AG08396 (cell line): ENCODE measurements at regions not wholly inside any gene's neighbourhood (a gene's known extent, or its start where the extent isn't known, plus 50 kb on each side); places are given as distances from the start of the nearest gene placed in this dataset.
"Not testable (repeated sequence)": the region's sequence is repeated elsewhere in the genome, so short reads cannot be mapped to it uniquely, and the experiment has no call there.

Experiments used
- DNase-seq: peaks from one replicate; pipeline ENCODE4 v3.0.0; 2012; ENCODE audit warnings: low spot score, mixed read lengths

DNA sequence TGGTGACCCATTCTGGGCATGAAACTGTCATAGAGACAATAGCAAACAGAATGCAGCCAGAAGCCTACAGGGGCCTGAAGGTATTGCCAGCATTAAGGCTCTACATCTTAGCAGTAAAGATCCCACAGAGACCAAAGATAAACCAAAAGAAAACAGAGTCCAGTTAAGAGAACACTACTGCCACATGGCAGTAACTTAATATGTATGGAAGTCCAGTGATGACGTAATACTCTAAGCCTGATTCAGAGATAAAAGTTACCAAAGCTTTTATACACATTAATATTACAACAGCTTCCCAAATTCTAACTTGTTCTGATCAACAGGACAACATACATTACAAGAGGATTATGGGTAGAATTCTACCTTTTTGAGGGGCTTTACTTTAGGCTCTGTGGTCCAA lies 371.5 kb downstream of the PRELID2 start:
- DNase-seq, result no peak

DNA sequence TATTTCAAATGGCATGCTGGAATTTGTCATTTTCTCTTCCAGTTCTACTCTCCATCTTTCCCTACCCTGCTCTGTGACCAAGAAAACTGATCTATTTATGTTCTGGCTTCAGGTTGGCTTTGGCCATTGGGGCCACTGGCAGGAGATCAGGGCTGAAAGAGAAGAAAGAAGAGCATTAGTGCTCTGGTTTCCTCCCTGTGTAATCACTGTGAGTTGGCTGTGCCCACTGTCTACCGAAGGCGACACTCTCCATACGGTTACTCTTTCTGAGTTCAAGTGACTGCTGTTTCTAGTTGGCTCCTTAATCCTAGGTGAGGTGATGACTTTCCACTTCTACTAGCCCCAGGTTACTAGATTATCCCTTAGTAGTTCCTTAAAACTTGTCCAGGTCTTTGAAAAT lies 372.6 kb downstream of the PRELID2 start:
- DNase-seq, result no peak

DNA sequence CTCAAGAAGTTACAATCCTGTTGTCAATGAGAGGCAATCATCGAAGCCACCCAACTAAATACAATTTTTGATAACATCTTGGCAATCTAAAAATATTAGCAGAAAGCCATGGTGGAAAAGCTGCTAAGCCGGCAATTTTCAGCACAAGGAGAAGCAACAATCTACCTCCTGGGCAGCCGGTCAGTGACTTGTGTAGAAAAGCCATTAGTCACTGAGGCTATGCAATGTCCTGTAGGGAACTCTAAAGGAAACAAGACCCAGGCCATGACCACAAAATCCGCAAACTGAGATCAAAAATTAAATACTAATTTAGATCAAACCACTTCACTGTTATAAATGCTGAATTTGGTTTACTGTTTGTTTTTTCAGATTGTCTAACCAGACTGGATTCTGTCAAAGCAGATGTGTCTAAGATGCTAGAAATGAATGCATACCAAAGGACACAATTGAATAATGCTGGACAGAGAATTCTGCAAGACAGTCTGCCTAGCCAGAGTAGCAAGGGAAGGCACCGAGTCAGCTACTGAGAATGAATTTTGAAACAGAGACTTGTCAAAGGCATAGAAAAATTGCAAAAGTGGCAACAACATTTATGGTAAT lies 384.8 kb downstream of the PRELID2 start:
- DNase-seq, result no peak

DNA sequence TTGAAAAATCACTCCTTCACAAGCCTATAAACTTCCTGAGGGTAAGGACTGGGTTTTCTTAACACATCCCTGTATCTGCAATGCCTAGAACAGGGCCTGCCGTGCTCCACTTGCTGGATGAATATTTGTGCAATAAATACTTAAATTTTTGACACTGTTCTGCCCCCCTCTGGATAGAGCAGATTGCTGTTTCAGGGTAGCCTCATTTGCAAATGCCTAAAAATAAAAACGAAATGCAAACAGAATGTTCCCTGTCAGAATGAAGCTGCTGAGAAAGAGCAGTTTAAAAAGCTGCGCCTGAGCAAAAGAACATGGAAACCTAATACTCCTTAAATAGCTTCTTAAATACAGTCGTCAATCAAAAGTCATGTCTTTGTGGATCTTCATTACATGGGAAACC lies 385.3 kb downstream of the PRELID2 start:
- no peak for DNase-seq

DNA sequence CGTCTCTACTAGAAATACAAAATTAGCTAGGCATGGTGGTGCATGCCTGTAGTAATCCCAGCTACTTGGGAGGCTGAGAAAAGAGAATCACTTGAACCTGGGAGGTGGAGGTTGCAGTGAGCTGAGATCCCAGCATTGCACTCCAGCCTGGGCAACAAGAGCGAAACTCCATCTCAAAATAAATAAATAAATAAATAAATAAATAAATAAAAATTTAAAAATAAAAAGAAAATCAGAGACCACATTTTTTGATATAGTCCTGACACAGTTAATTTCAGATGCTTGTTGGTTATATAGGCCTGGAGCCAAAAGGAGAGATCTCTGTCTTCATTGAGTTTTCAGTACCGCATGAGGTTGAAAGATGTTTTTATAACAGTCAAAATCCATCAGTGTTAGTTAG lies 388.3 kb downstream of the PRELID2 start:
- DNase-seq, result not testable (repeated sequence)

DNA sequence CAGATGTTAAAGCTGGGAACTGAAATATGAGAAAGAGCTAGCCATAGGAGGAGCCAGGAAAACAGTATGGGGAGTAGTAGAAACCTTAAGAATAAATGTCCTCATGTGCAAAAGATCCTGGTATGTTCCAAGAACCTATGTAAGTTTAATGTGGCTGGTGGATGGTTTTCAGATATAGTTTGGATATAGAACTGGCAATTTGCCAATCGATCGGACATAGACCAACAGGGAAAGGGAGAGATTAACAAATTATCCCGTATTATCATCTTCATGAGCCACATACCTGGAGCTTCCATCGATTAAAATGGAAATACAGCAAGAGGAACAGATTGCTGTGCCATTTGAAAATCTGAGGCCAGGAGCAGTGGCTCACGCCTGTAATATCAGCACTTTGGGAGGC lies 388.7 kb downstream of the PRELID2 start:
- no peak for DNase-seq

DNA sequence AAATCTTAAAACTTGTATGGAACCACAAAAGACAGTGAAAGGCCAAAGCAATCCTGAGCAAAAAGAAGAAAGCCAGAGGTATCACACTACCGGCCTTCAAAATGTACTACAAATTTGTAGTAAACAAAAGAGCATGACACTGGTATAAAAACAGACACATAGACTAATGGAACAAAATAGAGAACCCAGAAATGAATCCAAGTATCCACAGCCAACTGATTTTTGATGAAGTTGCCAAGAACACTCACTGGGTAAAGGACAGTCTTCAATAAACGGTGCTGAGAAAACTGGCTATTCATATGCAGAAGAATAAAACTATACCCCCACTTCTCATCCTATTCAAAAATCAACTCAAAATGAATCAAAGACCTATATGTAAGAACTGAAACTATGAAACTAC lies 390.1 kb downstream of the PRELID2 start:
- no peak for DNase-seq

DNA sequence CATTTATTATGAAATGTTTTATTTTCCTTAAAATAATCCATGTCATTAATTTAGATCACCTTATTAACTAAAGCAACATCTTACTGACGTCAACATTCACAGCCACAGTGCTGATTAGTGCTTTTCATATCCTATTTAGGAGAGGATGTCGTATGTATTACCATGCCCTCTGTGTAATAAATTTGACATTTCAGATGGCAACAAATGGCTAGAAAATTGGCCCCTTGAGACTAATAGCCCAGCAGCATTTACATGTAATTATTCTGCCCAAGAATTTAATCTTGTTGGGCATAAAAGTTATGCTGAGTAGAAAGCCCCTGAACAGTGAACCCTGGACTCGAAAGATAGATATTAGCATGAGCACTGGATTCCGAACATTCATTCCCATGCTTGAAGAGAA lies 391.2 kb downstream of the PRELID2 start:
- DNase-seq, result no peak

DNA sequence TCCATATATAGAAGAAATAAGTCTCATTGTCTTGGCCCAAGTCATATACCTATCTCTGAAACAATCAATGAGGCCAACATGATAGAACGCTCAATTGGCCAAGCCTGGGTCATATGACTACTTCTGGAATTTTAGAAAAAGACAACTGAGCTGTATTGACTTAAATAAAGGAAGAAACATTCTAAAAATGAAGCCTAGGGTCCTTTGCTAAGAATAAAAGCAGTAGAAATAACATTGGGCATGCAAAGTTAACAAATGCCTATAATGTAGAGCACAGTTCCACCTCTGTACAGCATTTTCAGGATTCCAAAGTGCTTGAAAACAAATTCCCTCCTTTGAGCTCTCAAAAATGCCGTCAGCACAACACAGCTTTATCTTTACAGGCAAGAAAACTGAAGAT lies 391.8 kb downstream of the PRELID2 start:
- no peak for DNase-seq

DNA sequence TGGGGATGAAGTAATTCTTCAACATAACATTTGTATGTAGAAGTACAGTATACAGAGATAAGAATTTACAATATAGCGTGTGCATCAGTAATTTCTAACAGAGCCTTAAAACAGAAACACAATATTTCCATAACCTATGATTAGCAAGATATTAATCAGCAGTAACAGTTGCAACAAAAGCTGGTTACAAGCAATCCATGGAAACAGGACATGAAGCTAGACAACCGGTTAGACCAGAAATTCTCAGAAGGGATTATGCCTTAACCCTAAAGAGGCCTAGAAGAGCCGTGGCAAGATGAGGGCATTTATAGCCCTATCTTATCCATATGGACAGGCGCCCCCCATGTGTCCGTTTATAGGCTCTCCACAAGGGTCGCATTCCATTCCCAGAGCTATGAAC lies 392.5 kb downstream of the PRELID2 start:
- DNase-seq, result not testable (repeated sequence)

DNA sequence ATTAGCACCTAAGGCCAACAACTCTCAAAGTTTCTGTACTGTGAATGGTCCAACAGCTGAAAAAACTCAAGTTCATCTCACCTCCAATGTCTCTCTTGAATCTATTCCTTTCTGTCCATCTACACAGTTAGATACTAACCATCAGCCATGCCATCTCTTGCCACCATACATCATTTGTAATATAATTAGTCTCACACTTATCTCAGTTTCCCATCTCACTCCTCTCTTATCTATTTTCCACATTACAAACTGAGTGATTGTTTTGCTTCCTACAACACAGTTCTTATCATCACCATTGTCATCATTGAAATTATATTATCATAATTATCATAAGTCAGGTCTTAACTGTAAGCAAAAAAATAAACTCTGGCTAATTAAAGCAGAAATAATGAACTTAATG lies 393.9 kb downstream of the PRELID2 start:
- DNase-seq, result no peak

DNA sequence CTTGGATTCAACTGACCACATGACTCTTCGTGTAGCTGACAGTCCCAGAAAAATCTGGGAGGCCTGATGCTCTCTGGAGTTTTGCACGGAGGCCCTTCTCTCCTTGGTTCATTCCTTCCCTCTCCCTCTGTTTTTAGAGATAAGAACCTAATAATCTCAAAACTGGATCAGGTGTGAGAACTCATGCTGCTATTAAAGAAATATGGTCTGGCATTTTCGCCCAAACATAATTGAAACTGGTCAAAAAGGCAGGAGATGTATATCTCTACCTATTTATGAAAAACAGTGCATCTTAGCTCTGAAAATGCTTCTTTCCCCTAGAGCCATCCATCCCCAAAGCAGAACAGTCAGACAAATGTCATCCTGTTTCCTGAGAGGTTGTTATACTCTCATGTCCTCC lies 397.5 kb downstream of the PRELID2 start:
- no peak for DNase-seq

DNA sequence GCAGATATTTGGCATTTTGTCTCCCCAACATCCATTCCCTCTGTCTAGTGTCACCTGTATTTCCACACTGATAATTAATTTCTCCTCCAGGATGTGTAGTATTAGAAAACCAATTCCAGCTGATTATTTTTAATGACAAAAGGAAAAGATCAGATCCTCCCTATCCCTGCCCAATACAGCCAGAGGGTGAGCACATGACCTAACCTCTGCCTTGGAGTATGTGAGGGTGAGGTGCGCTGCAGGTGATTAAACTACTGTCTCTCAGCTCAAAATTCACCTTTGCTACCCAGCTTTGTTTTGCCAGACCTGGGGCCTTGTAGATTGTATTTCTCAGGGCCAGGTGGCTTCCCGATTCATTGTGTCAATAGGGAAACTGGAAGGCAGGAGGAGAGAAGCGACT lies 402.1 kb downstream of the PRELID2 start:
- DNase-seq, result no peak

DNA sequence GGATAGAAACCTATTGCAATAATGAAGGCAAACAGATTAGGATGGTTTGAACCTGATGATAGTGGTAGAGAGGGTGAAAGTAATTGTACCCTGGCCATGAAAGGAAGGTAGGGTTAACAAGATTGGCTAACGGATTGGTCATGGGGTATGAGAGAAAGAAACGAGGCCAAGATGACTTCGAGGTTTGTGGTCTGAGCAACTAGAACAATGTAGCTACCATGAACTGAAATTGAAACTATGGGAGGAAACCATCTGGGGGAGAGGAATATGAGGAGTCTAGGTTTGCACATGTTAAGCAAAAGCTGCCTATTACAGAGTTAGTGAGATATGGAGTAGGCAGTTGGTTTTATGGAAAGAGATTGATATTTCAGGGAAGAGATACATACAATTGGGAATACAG lies 406.0 kb downstream of the PRELID2 start:
- DNase-seq, result no peak

DNA sequence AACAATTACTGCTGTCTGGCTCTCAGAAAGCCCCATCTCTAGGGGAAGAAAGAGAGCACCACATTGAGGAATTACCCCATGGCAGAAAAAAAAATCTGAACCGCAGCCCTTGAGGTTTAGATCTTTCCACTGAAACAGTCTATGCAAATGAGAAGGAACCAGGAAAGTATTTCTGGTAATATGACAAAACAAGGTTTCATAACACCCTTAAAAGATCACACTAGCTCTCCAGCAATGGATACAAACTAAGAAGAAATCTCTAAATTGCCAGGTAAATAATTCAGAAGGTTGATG lies 427.1 kb downstream of the PRELID2 start:
- no peak for DNase-seq

DNA sequence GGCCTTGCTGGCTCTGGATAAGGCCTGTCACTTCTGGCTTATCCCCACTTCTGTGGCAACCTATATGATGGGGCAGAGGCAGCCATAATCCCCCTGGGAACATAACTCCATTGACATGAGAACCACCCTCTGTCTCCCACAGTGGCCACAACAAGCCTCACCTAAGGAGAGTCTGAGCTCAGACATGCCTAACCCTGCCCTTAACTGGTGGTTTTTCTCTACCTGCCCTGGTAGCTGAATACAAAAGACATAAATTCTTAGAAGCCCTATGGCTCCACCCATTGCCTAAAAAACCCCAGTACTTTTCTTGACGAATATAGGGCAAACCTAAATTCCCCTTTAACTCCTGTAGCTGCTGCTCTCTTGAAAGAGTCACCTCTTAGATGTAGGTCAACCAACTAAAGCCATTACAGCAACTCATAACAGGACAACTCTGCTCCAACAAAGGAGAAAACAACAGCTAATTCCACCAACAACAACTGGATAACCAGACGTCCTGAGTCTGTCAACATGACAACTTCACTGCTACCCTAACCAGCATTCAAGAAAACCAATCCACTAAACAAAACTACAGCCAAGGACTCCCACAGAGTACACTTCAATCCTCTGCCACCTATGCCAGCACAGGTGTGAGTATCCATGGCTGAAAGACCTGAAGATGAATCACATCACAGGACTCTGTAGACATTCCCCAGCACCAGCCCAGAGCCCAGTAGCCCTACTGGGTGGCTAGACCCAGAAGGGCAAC lies 427.7 kb downstream of the PRELID2 start:
- no peak for DNase-seq

DNA sequence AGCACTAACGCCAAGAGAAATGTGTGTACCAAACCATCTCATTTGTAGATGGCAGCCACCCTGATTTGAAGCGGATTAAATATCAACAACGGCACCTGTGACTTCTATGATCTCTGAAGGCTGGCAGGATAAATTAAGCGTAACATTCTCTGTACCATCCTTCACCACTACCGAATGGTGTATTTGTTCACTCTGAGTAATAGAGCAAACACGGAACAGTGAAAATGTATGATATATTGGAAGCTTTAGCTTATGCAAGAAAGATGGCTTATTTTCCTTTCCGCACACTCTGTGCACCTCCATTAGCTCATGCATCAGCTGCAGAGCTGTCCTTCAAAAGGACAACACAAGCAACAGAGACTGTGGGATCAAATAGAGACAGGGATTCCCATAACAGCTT lies 431.1 kb downstream of the PRELID2 start:
- no peak for DNase-seq

DNA sequence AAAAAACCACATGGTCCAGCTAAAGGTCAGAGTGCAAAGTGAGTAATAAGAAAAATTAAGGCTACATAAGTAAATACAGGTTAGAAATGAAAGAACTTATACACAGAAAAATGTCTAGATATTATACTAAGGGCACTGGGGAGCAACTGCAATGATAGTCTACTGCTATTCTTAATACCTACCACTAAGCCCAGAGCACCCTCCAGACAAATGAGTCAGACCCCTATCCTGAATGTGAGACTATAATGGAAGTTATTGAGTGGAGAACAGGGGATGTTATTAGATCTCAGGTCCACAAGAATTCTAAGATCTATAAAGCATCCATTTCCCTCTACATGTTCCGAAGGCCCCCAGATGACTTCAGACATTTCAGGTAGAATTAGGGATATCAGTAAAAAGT lies 438.3 kb downstream of the PRELID2 start:
- DNase-seq, result no peak

DNA sequence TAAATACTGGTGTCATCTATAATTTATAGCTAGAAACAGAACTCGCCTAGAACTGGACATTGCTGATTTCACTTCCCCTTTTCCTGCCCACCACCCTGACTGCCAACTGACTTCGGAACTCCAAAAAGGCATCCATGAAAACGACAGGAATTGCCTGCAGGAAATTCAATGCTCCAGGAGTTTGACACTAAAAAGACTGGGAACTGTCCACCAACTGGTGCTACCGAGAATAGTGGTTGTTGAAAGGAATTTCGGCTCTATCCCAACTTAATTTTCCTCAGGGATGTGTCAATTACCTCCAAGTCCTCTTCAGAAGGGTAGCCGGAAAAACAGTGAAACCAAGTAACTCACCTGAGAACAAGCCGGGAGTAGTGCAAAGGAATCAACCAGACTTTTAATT lies 440.0 kb downstream of the PRELID2 start:
- not testable (repeated sequence) for DNase-seq

DNA sequence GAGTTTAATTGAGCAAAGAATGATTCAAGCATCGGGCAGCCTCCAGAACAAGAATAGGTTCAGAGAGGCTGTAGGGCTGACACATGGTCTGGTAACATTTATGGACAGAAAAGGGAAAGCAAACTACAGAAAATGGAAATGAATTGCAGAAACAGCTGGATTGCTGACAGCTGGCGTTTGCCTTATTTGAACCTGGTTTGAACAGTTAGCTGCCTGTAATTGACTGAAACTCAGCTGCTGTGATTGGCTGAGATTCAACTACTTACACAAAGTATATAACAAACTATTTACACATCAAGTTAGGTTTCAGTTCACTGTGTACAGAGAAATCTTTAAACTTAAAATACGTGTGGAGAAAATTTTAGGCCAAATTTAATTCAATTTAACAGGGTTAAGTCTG lies 441.7 kb downstream of the PRELID2 start:
- DNase-seq, result no peak

DNA sequence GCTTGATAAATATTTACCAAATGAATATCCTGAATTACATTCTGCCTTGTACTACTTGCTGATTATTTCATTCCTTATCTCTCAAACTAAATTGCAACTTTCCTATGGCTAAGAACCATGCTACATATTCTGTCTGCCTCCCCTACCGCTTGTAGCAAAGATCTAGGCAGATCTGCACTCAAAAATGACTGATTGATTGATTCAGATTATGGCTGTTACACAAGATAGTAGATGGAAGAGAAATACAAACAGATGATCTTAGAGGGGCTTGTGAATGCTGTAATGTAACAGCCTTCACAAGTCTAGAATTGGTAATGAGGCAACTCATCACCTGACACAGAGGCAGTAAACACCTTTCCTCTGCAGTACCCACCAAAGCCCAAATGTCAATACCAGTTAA lies 446.1 kb downstream of the PRELID2 start:
- DNase-seq, result no peak

DNA sequence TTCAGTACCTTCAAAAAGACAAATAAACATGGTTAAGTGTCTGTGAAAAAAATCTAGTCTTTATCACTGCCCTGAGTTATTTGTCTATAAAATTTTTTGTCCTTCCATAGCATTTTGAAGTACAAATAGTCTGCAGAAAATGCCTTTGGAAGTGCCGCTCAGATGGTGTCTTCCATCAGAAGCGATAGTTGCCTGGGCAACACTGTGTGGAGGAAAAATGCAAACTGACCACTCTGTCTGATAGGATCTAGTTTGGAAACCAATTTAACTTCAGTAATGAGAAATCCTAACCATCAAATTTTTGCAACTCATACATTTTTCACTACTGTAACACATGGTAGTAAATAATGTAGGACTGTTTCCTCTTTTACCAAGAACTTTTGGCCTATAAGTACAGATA lies 449.9 kb downstream of the PRELID2 start:
- DNase-seq, result no peak

DNA sequence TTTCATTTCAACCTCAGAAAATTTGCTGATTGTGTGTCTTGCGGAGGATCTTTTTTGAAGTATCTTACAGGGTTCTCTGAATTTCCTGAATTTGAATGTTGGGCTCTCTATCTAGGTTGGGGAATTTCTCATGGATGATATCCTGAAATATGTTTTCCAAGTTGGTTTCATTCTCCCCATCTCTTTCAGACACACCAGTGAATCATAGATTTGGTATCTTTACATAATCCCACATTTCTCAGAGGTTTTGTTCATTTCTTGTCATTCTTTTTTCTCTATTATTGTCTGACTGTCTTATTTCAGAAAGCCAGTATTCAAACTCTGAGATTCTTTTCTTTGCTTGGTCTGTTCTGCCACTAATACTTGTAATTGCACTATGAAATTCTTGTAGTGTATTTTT lies 456.9 kb downstream of the PRELID2 start:
- DNase-seq, result no peak

DNA sequence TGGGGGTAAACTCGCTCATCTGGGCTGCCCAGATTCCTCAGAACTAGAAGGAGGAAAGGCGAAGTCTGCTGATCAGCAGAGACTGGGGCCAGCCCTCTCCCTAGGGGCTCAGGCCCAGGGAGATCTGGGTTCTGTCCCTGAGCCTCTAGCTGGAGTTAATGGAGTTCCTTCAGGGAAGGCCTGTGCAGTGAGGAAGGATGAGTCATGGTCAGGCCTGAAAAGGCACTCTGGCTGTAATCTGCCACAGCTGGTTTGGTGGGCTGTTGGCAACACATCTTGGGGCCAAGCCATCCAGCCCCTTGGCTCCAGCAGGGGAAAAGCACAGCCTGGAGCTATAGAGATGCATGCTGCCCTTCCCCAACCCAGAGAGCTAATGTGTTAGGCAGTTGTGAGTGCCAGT lies 459.6 kb downstream of the PRELID2 start:
- DNase-seq, result no peak
